ENCODE measurements at regions not wholly inside any gene's neighbourhood (a gene's known extent, or its start where the extent isn't known, plus 50 kb on each side); places are given as distances from the start of the nearest gene placed in this dataset.

GRCh38 chrX:23493941-23494374 lies 159.3 kb downstream of the PTCHD1 start:
- H3K9me2 ChIP-seq (ENCODE audit: insufficient read depth), result no peaks in the 10 kb centered on the region
- TF ChIP-seq ZNF331 (CRISPR knock-in tag; IDR thresholded peaks at IDR 0.05; ENCODE audit: low read depth) (no peak), NANOG (IDR thresholded peaks at IDR 0.05; ENCODE audit: borderline replicate concordance) (no peak), ZNF462 (CRISPR knock-in tag; IDR thresholded peaks at IDR 0.05) (no peak), CREB1 (CRISPR knock-in tag; IDR thresholded peaks at IDR 0.05; ENCODE audit: low read depth) (no peak), EZH2phosphoT487 (IDR thresholded peaks at IDR 0.05; ENCODE audit: unreplicated experiment) (no peak), POLR2AphosphoS5 (IDR thresholded peaks at IDR 0.05; ENCODE audit: low read depth) (no peak), STAT1 (IDR thresholded peaks at IDR 0.05; ENCODE audit: unreplicated experiment) (no peak), ZNF114 (CRISPR knock-in tag; IDR thresholded peaks at IDR 0.05) (no peak), EZH2 (IDR thresholded peaks at IDR 0.05; ENCODE audit: low read depth, unreplicated experiment) (no peak), JUNB (IDR thresholded peaks at IDR 0.05; ENCODE audit: unreplicated experiment) (no peak)
- TF ChIP-seq, protein P1, sequence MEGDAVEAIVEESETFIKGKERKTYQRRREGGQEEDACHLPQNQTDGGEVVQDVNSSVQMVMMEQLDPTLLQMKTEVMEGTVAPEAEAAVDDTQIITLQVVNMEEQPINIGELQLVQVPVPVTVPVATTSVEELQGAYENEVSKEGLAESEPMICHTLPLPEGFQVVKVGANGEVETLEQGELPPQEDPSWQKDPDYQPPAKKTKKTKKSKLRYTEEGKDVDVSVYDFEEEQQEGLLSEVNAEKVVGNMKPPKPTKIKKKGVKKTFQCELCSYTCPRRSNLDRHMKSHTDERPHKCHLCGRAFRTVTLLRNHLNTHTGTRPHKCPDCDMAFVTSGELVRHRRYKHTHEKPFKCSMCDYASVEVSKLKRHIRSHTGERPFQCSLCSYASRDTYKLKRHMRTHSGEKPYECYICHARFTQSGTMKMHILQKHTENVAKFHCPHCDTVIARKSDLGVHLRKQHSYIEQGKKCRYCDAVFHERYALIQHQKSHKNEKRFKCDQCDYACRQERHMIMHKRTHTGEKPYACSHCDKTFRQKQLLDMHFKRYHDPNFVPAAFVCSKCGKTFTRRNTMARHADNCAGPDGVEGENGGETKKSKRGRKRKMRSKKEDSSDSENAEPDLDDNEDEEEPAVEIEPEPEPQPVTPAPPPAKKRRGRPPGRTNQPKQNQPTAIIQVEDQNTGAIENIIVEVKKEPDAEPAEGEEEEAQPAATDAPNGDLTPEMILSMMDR (conservative IDR thresholded peaks at IDR 0.05; ENCODE audit: low read depth in 2 of 2), result no peak
- TF ChIP-seq, protein P2, sequence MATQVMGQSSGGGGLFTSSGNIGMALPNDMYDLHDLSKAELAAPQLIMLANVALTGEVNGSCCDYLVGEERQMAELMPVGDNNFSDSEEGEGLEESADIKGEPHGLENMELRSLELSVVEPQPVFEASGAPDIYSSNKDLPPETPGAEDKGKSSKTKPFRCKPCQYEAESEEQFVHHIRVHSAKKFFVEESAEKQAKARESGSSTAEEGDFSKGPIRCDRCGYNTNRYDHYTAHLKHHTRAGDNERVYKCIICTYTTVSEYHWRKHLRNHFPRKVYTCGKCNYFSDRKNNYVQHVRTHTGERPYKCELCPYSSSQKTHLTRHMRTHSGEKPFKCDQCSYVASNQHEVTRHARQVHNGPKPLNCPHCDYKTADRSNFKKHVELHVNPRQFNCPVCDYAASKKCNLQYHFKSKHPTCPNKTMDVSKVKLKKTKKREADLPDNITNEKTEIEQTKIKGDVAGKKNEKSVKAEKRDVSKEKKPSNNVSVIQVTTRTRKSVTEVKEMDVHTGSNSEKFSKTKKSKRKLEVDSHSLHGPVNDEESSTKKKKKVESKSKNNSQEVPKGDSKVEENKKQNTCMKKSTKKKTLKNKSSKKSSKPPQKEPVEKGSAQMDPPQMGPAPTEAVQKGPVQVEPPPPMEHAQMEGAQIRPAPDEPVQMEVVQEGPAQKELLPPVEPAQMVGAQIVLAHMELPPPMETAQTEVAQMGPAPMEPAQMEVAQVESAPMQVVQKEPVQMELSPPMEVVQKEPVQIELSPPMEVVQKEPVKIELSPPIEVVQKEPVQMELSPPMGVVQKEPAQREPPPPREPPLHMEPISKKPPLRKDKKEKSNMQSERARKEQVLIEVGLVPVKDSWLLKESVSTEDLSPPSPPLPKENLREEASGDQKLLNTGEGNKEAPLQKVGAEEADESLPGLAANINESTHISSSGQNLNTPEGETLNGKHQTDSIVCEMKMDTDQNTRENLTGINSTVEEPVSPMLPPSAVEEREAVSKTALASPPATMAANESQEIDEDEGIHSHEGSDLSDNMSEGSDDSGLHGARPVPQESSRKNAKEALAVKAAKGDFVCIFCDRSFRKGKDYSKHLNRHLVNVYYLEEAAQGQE (IDR thresholded peaks at IDR 0.05; ENCODE audit: unreplicated experiment), result no peak
- TF ChIP-seq, protein P3, sequence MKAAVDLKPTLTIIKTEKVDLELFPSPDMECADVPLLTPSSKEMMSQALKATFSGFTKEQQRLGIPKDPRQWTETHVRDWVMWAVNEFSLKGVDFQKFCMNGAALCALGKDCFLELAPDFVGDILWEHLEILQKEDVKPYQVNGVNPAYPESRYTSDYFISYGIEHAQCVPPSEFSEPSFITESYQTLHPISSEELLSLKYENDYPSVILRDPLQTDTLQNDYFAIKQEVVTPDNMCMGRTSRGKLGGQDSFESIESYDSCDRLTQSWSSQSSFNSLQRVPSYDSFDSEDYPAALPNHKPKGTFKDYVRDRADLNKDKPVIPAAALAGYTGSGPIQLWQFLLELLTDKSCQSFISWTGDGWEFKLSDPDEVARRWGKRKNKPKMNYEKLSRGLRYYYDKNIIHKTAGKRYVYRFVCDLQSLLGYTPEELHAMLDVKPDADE (IDR thresholded peaks at IDR 0.05), result no peak
- no peaks in the 10 kb centered on the region for H3K79me2 ChIP-seq (replicated peaks; ENCODE audit: insufficient read depth)
- no peaks in the 10 kb centered on the region for H3K36me3 ChIP-seq (ENCODE audit: insufficient read depth)
- no peak for DNase-seq (ENCODE audit: low spot score)
- H3K27me3 ChIP-seq (ENCODE audit: insufficient read depth), result no peaks in the 10 kb centered on the region
- 0 out of 2 replicates have a peak, but pooled peaks cover 5% of the 10 kb centered on the region for H3K4me1 ChIP-seq (ENCODE audit: insufficient read depth)
- H3K4me2 ChIP-seq, result no peak overlapping the region; the same call in 1 of the 2 replicates
- no peak overlapping the region for H2AFZ ChIP-seq
- peaks cover 8% of the 10 kb centered on the region for H3K4me1 Mint-ChIP-seq
- H3K36me3 Mint-ChIP-seq (ENCODE audit: low read depth), result peaks cover 9% of the 10 kb centered on the region
- no peak for ATAC-seq
- H3K27me3 Mint-ChIP-seq (ENCODE audit: insufficient read depth, low read depth, poor library complexity), result no peaks in the 10 kb centered on the region
- H3K4me3 Mint-ChIP-seq, result no peak overlapping the region
- H3K27ac ChIP-seq (ENCODE audit: low read depth), result no peak overlapping the region
- H3K27ac Mint-ChIP-seq, result no peak overlapping the region
- H3F3A ChIP-seq (replicated peaks; ENCODE audit: low read depth), result no peaks in the 10 kb centered on the region
- no peak overlapping the region for H3K4me3 ChIP-seq
- H4K20me1 ChIP-seq (replicated peaks; ENCODE audit: insufficient read depth), result no peaks in the 10 kb centered on the region
- H3K9me3 Mint-ChIP-seq, result peaks cover 9% of the 10 kb centered on the region
